ENCODE measurements at regions not wholly inside any gene's neighbourhood (a gene's known extent, or its start where the extent isn't known, plus 50 kb on each side); places are given as distances from the start of the nearest gene placed in this dataset.

- TF ChIP-seq CSRNP3 (CRISPR knock-in tag; IDR thresholded peaks at IDR 0.05) (no peak), GLIS3 (CRISPR knock-in tag; IDR thresholded peaks at IDR 0.05) (no peak), ZFP30 (CRISPR knock-in tag; IDR thresholded peaks at IDR 0.05) (no peak), ESRRG (CRISPR knock-in tag; IDR thresholded peaks at IDR 0.05) (no peak), ISL1 (CRISPR knock-in tag; IDR thresholded peaks at IDR 0.05) (no peak), TCF4 (CRISPR knock-in tag; IDR thresholded peaks at IDR 0.05; ENCODE audit: borderline replicate concordance) (no peak)
- TF ChIP-seq, protein P1, sequence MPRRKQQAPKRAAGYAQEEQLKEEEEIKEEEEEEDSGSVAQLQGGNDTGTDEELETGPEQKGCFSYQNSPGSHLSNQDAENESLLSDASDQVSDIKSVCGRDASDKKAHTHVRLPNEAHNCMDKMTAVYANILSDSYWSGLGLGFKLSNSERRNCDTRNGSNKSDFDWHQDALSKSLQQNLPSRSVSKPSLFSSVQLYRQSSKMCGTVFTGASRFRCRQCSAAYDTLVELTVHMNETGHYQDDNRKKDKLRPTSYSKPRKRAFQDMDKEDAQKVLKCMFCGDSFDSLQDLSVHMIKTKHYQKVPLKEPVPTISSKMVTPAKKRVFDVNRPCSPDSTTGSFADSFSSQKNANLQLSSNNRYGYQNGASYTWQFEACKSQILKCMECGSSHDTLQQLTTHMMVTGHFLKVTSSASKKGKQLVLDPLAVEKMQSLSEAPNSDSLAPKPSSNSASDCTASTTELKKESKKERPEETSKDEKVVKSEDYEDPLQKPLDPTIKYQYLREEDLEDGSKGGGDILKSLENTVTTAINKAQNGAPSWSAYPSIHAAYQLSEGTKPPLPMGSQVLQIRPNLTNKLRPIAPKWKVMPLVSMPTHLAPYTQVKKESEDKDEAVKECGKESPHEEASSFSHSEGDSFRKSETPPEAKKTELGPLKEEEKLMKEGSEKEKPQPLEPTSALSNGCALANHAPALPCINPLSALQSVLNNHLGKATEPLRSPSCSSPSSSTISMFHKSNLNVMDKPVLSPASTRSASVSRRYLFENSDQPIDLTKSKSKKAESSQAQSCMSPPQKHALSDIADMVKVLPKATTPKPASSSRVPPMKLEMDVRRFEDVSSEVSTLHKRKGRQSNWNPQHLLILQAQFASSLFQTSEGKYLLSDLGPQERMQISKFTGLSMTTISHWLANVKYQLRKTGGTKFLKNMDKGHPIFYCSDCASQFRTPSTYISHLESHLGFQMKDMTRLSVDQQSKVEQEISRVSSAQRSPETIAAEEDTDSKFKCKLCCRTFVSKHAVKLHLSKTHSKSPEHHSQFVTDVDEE (CRISPR knock-in tag; IDR thresholded peaks at IDR 0.05): no peak
These were observed 236.3 kb downstream of the HAO1 start for GRCh38 chr20:7703996-7704395.

All from SK-N-SH treated with all-trans-retinoic acid at 6 μM for 48 hours (cell line).